Hepatocyte (in vitro differentiated cells): ENCODE measurements at regions not wholly inside any gene's neighbourhood (a gene's known extent, or its start where the extent isn't known, plus 50 kb on each side); places are given as distances from the start of the nearest gene placed in this dataset.
"Not testable (repeated sequence)": the region's sequence is repeated elsewhere in the genome, so short reads cannot be mapped to it uniquely, and the experiment has no call there.

Experiments used
- DNase-seq: peaks from one replicate; pipeline ENCODE4 v3.0.0-alpha.2; 2016; ENCODE audit warnings: low spot score
- H2AFZ ChIP-seq: fragments of 200-600 bp; sonication (generic); 2 replicates; pipeline ENCODE4 v1.6.0; 2016; ENCODE audit warnings: antibody characterized with exemption, mild to moderate bottlenecking
- H3K27ac ChIP-seq: fragments of 200-600 bp; sonication (generic); 2 replicates; pipeline ENCODE4 v1.5.1; 2016; ENCODE audit warnings: mild to moderate bottlenecking
- H3K27me3 ChIP-seq: fragments of 200-600 bp; sonication (generic); 2 replicates; pipeline ENCODE4 v1.6.1; 2016
- H3K36me3 ChIP-seq: fragments of 200-600 bp; sonication (generic); replicated peaks from 2 replicates; pipeline ENCODE4 v1.5.1; 2016; ENCODE audit warnings: low read depth; ENCODE audit not compliant: insufficient read depth
- H3K4me1 ChIP-seq: fragments of 200-600 bp; sonication (generic); 2 replicates; pipeline ENCODE4 v1.5.1; 2016; ENCODE audit warnings: mild to moderate bottlenecking, moderate library complexity; ENCODE audit not compliant: insufficient read depth
- H3K4me2 ChIP-seq: fragments of 200-600 bp; sonication (generic); 2 replicates; pipeline ENCODE4 v1.6.0; 2016
- H3K4me3 ChIP-seq: fragments of 200-600 bp; sonication (generic); 2 replicates; pipeline ENCODE4 v1.5.1; 2016; ENCODE audit warnings: mild to moderate bottlenecking
- H3K79me2 ChIP-seq: fragments of 200-600 bp; sonication (generic); 2 replicates; pipeline ENCODE4 v1.6.0; 2017; ENCODE audit warnings: mild to moderate bottlenecking
- H3K9me2 ChIP-seq: fragments of 200-600 bp; sonication (generic); replicated peaks from 2 replicates; pipeline ENCODE4 v1.6.0; 2017; ENCODE audit warnings: mild to moderate bottlenecking; ENCODE audit not compliant: insufficient read depth
- H3K9me3 ChIP-seq: fragments of 200-600 bp; sonication (generic); 2 replicates; pipeline ENCODE4 v1.5.1; 2016; ENCODE audit warnings: low read depth, mild to moderate bottlenecking
- H4K20me1 ChIP-seq: fragments of 200-600 bp; sonication (generic); 2 replicates; pipeline ENCODE4 v1.6.0; 2016; ENCODE audit warnings: mild to moderate bottlenecking; ENCODE audit not compliant: insufficient read depth, poor library complexity, severe bottlenecking
- EZH2 ChIP-seq: fragments of 200-600 bp; sonication (generic); IDR thresholded peaks from 2 replicates; pipeline ENCODE4 v1.6.1; 2016; ENCODE audit warnings: antibody characterized with exemption, mild to moderate bottlenecking, borderline replicate concordance
- EZH2phosphoT487 ChIP-seq: fragments of 200-600 bp; sonication (generic); IDR thresholded peaks from one replicate; pipeline ENCODE4 v1.6.1; 2018; ENCODE audit warnings: antibody characterized with exemption, mild to moderate bottlenecking, low read depth, moderate library complexity; ENCODE audit not compliant: unreplicated experiment, severe bottlenecking
- WGBS: methylation state at CpG from one replicate; pipeline ENCODE4 v1.1.6; 2016; ENCODE audit warnings: low lambda C conversion rate; ENCODE audit errors: missing lambda C conversion rate; 5-methylcytosine and 5-hydroxymethylcytosine counted together
- TF ChIP-seq, protein P1 (sequence below): fragments of 200-600 bp; sonication (generic); IDR thresholded peaks from 2 replicates; pipeline ENCODE4 v1.5.1; 2016; ENCODE audit warnings: antibody characterized with exemption, mild to moderate bottlenecking; ENCODE audit not compliant: poor library complexity

DNA sequence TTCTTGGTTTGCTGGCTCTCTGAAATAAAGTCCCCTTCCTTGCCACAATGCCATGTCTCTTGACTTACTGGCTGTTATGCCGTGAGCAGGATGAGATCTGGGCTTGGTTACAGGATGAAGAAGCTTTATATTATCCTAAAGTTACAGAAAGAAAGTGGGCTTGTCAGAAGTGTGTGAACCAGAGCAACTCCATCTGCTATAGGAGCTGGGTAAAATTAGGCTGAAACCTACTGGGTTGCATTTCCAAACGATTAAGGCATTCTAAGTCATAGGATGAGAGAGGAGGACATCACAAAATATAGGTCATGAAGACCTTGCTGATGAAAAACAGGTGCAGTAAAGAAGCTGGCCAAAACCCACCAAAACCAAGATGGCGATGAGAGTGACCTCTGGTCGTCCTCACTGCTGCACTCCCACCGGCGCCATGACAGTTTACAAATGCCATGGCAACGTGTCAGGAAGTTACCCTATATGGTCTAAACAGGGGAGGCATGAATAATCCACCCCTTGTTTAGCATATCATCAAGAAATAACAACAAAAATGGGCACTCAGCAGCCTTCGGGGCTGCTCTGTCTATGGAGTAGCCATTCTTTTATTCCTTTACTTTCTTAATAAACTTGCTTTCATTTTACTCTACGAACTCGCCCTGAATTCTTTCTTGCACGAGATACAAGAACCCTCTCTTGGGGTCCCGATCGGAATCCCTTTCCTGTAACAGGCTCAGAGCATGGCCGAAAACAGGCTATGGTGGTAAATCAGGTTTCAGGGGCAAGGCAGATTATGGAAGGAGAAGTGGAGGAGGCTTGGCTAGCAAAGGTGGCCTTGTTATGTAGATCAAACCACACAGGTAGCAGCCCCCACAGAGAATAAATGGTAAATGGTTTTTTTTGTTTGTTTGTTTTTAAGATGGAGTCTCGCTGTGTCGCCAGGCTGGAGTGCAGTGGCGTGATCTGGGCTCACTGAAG, 81.3 kb upstream of the C16orf82 start:
- Histone ChIP-seq H3K9me3 (no peaks in the 10 kb centered on the region), H3K36me3 (no peaks in the 10 kb centered on the region), H4K20me1 (no peaks in the 10 kb centered on the region), H3K4me1 (no peaks in the 10 kb centered on the region), H3K4me3 (no peak overlapping the region), H3K27ac (no peak overlapping the region), H2AFZ (no peak overlapping the region), H3K4me2 (no peak overlapping the region), H3K9me2 (no peaks in the 10 kb centered on the region), H3K27me3 (no peaks in the 10 kb centered on the region), H3K79me2 (no peaks in the 10 kb centered on the region)
- WGBS, result 74% methylated on average over 17 of the region's 17 CpGs
- TF ChIP-seq EZH2phosphoT487 (no peak), EZH2 (no peak)
- TF ChIP-seq, protein P1, sequence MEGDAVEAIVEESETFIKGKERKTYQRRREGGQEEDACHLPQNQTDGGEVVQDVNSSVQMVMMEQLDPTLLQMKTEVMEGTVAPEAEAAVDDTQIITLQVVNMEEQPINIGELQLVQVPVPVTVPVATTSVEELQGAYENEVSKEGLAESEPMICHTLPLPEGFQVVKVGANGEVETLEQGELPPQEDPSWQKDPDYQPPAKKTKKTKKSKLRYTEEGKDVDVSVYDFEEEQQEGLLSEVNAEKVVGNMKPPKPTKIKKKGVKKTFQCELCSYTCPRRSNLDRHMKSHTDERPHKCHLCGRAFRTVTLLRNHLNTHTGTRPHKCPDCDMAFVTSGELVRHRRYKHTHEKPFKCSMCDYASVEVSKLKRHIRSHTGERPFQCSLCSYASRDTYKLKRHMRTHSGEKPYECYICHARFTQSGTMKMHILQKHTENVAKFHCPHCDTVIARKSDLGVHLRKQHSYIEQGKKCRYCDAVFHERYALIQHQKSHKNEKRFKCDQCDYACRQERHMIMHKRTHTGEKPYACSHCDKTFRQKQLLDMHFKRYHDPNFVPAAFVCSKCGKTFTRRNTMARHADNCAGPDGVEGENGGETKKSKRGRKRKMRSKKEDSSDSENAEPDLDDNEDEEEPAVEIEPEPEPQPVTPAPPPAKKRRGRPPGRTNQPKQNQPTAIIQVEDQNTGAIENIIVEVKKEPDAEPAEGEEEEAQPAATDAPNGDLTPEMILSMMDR, result no peak
- no peak for DNase-seq

DNA sequence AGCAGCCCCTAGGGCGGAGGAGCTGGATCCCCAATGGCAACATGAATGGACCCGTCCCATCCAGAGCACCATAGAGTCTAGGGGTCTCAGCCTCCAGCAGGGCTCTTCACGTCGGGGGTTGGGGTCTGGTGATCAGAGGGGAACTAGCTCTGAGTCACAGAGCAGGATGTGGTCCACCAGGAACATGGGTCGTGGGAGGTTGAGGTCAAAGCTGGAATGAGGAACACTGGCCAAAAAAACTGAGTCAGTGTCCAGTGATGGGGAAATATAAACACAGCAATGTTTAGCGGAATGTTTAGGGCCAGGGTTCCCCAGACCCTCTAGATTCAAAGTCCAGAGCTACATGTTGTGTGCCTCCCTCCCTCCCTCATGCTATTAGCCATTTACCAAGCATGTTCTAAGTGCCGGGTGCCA, 79.1 kb upstream of the C16orf82 start:
- no peaks in the 10 kb centered on the region for H3K4me1 ChIP-seq
- no peak for DNase-seq
- no peaks in the 10 kb centered on the region for H3K36me3 ChIP-seq
- no peaks in the 10 kb centered on the region for H3K27me3 ChIP-seq
- TF ChIP-seq, protein P1, result no peak
- TF ChIP-seq EZH2 (no peak), EZH2phosphoT487 (no peak)
- no peaks in the 10 kb centered on the region for H3K9me2 ChIP-seq
- no peaks in the 10 kb centered on the region for H3K79me2 ChIP-seq
- 72% methylated on average over 7 of the region's 7 CpGs for WGBS
- H3K4me3 ChIP-seq, result no peak overlapping the region
- H3K4me2 ChIP-seq, result no peak overlapping the region
- no peak overlapping the region for H3K27ac ChIP-seq
- no peak overlapping the region for H2AFZ ChIP-seq
- H3K9me3 ChIP-seq, result no peaks in the 10 kb centered on the region
- no peaks in the 10 kb centered on the region for H4K20me1 ChIP-seq

DNA sequence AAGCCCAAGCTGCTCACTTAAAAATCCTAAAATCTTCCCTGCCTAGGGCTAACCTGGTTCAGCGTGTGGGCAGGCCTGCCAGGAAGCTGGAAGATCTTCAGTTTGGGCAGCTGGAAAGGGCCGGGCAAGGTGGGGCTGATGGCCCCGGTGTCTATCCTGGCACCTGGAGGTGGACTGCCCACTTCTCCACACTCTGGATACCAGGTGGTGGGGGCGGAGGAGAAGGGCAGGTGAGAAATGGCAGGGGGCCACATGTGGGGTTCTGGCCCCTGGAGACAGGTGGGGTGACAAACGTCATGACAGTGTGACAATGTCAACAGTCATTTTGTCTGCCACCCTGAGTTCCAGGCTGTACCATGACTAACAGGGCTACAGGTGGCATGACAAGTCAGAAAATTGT, 78.5 kb upstream of the C16orf82 start:
- no peak for DNase-seq
- no peak overlapping the region for H3K27ac ChIP-seq
- H4K20me1 ChIP-seq, result no peaks in the 10 kb centered on the region
- H3K9me3 ChIP-seq, result no peaks in the 10 kb centered on the region
- TF ChIP-seq EZH2 (no peak), EZH2phosphoT487 (no peak)
- TF ChIP-seq, protein P1, result no peak
- H3K4me1 ChIP-seq, result no peaks in the 10 kb centered on the region
- no peak overlapping the region for H2AFZ ChIP-seq
- H3K79me2 ChIP-seq, result no peaks in the 10 kb centered on the region
- 85% methylated on average over 5 of the region's 5 CpGs for WGBS
- no peaks in the 10 kb centered on the region for H3K9me2 ChIP-seq
- no peaks in the 10 kb centered on the region for H3K36me3 ChIP-seq
- no peak overlapping the region for H3K4me3 ChIP-seq
- no peak overlapping the region for H3K4me2 ChIP-seq
- H3K27me3 ChIP-seq, result no peaks in the 10 kb centered on the region

DNA sequence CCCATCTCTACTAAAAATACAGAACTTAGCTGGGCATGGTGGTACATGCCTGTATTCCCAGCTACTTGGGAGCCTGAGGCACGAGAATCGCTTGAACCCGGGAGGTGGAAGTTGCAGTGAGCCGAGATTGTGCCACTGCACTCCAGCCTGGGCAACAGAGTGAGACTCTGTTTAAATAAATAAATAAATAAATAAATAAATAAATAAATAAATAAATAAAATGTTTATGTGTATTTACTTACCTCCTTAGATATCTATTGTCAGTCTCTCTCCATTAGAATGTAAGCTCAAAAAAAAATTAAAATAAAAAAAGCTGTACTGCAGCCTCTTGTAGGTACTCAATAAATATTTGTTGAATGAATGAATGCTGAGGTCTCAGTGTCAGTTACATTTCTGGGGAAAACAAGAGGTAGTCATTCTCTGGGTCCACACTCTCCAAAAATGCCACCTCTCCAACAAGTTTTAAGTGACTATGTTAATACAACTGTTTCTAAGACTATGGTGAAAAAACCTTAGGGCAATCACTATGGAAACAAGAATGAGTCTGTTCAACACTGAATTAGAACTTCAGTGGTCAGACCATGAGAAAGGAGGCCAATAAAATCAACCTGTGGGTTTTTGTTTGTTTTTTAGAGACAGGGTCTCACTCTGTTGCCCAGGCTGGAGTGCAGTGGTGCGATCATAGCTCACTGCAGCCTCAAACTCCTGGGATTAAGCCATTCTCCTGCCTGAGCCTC, 76.2 kb upstream of the C16orf82 start:
- not testable (repeated sequence) for H3K36me3 ChIP-seq, H2AFZ ChIP-seq, H3K9me2 ChIP-seq, H3K9me3 ChIP-seq, H3K4me1 ChIP-seq, H3K27me3 ChIP-seq, H3K4me2 ChIP-seq, H3K4me3 ChIP-seq, H3K27ac ChIP-seq, H3K79me2 ChIP-seq, DNase-seq, H4K20me1 ChIP-seq
- WGBS, result 95% methylated on average over 5 of the region's 5 CpGs
